Stomach (tissue), 8 donors: ENCODE measurements at regions not wholly inside any gene's neighbourhood (a gene's known extent, or its start where the extent isn't known, plus 50 kb on each side); places are given as distances from the start of the nearest gene placed in this dataset.

Source experiments
- DNase-seq, 2 donors: peaks; one replicate each; pipeline versions ENCODE4 v3.0.0 to v3.0.0-alpha.2; 2013 to 2019
- H3K27ac ChIP-seq, 5 donors: fragments of 200-600 bp in 4 of 5; sonication (generic) in 4 of 5; one replicate each; pipeline ENCODE4 v1.5.1; 2013 to 2019; ENCODE audit warnings: mild to moderate bottlenecking in 1 of 5, moderate library complexity in 1 of 5
- H3K27me3 ChIP-seq, 3 donors: fragments of 200-600 bp; sonication (generic); one replicate each; pipeline ENCODE4 v1.5.1; 2017 to 2019; ENCODE audit warnings: mixed run types in 1 of 3
- H3K36me3 ChIP-seq, 4 donors: fragments of 200-600 bp; sonication (generic); 1 replicate in 3 of 4; 2 replicates in 1 of 4; pipeline ENCODE4 v1.5.1; 2016 to 2019
- H3K4me1 ChIP-seq, 4 donors: fragments of 200-600 bp; sonication (generic); one replicate each; pipeline ENCODE4 v1.5.1; 2016 to 2019
- H3K4me3 ChIP-seq, 4 donors: fragments of 200-600 bp; sonication (generic) in 3 of 4; one replicate each; pipeline ENCODE4 v1.5.1; 2016 to 2019; ENCODE audit warnings: mild to moderate bottlenecking in 1 of 4
- H3K9me3 ChIP-seq, 4 donors: fragments of 200-600 bp; sonication (generic); one replicate each; pipeline ENCODE4 v1.5.1; 2016 to 2019
- EP300 ChIP-seq: sonication (generic); formaldehyde crosslinking; IDR thresholded peaks from one replicate; pipeline ENCODE4 v1.6.1; 2017; ENCODE audit warnings: antibody characterized with exemption
- POLR2A ChIP-seq, 4 donors: fragments of 450-650 bp; IDR thresholded peaks; one replicate each; pipeline ENCODE4 v1.6.1; 2016; ENCODE audit warnings: antibody characterized with exemption in 4 of 4, control low read depth in 2 of 4, mild to moderate bottlenecking in 1 of 4, moderate library complexity in 1 of 4
- POLR2AphosphoS5 ChIP-seq, 3 donors: sonication (generic); formaldehyde crosslinking; IDR thresholded peaks; one replicate each; pipeline ENCODE4 v1.6.1; 2016; ENCODE audit warnings: antibody characterized with exemption in 3 of 3
- WGBS, 5 donors: extraction: QIAGEN DNeasy Blood & Tissue Kit in 3 of 5; methylation state at CpG; one replicate each; pipeline versions ENCODE4 v1.1.5 to v1.1.7; 2013 to 2018; 5-methylcytosine and 5-hydroxymethylcytosine counted together
- intact Hi-C: fragments of 100-400 bp; cut with DNase I; formaldehyde crosslinking; loops from one replicate; pipeline ENCODE4 v1.15.1; 2023; ENCODE audit warnings: low total_unique reads
- TF ChIP-seq, protein P1 (sequence below), 7 experiments: fragments of 450-650 bp in 4 of 7; fragments of 200-600 bp in 3 of 7; sonication (generic) in 3 of 7; IDR thresholded peaks; one replicate each; pipeline ENCODE4 v1.5.1; 2016 to 2019; ENCODE audit warnings: antibody characterized with exemption in 7 of 7, control low read depth in 2 of 7, mild to moderate bottlenecking in 1 of 7
- donor health status: healthy with polysubstance abuse.
- donor health status: Bipolar disorder and iron deficiency.
- donor health status: healthy.

DNA sequence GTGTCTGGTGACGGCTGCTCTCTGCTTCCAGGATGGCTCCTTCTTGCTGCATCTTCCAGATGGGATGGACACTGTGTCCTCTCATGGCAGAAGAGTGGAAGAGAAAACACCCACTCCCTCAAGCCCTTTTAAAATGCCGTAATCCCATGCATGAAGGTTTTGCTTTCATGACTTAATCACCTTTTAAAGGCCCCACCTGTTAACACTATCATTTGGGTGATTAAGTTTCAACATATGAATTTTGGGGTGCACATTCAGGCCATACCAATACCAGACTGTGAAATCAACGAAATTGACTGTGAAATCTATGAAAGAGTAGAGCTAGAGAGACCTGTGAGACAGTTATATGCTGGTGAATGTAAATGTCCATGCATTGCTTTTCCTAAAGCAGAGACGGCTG lies 374.3 kb upstream of the CHD6 start:
- Histone ChIP-seq H3K27me3 (peaks cover 0 to 4% (median 0%) of the 10 kb centered on the region in 3 donors), H3K4me3 (no peak overlapping the region), H3K36me3 (no peaks in the 10 kb centered on the region), H3K9me3 (peaks cover 0 to 3% (median 0%) of the 10 kb centered on the region in 4 donors), H3K27ac (no peak overlapping the region), H3K4me1 (no peaks in the 10 kb centered on the region)
- intact Hi-C loops = no loop called here
- WGBS, 5 donors = 61 to 73% (median 70%) methylated on average over 4 of the region's 4 CpGs
- TF ChIP-seq, protein P1, sequence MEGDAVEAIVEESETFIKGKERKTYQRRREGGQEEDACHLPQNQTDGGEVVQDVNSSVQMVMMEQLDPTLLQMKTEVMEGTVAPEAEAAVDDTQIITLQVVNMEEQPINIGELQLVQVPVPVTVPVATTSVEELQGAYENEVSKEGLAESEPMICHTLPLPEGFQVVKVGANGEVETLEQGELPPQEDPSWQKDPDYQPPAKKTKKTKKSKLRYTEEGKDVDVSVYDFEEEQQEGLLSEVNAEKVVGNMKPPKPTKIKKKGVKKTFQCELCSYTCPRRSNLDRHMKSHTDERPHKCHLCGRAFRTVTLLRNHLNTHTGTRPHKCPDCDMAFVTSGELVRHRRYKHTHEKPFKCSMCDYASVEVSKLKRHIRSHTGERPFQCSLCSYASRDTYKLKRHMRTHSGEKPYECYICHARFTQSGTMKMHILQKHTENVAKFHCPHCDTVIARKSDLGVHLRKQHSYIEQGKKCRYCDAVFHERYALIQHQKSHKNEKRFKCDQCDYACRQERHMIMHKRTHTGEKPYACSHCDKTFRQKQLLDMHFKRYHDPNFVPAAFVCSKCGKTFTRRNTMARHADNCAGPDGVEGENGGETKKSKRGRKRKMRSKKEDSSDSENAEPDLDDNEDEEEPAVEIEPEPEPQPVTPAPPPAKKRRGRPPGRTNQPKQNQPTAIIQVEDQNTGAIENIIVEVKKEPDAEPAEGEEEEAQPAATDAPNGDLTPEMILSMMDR (IDR thresholded peaks at IDR 0.05) = no peak
- TF ChIP-seq POLR2AphosphoS5 (IDR thresholded peaks at IDR 0.05) (no peak), POLR2A (IDR thresholded peaks at IDR 0.05) (no peak), EP300 (no peak)
- no peak for DNase-seq

DNA sequence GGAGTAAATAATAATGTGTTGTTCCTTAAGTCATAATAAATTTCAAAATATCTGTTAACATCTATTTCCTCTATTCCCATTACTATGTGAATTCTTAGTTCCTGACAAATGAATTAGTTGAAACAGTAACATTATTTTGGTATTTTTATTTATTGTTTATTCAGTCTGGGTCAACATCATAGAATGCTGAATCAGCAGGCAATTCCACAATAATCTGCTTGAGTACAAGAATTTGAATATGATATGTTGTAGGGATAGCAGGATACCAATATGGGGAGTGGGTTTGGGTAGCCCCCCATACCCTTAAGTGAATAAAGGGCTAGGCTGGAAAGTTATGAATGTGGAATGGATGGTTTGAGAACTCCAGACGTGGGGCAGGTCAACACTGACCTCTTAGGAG lies 373.2 kb upstream of the CHD6 start:
- WGBS, 5 donors = 30 to 61% (median 51%) methylated on average over 1 of the region's 1 CpG
- Histone ChIP-seq H3K27me3 (peaks cover 0 to 4% (median 0%) of the 10 kb centered on the region in 3 donors), H3K4me1 (no peaks in the 10 kb centered on the region), H3K36me3 (no peaks in the 10 kb centered on the region), H3K4me3 (no peak overlapping the region), H3K9me3 (peaks cover 0 to 7% (median 0%) of the 10 kb centered on the region in 4 donors), H3K27ac (no peak overlapping the region)
- DNase-seq = no peak
- intact Hi-C loops = no loop called here
- no peak for TF ChIP-seq EP300
- TF ChIP-seq, protein P1 (IDR thresholded peaks at IDR 0.05) = no peak
- no peak for TF ChIP-seq POLR2A (IDR thresholded peaks at IDR 0.05)
- TF ChIP-seq POLR2AphosphoS5 (IDR thresholded peaks at IDR 0.05) = no peak

DNA sequence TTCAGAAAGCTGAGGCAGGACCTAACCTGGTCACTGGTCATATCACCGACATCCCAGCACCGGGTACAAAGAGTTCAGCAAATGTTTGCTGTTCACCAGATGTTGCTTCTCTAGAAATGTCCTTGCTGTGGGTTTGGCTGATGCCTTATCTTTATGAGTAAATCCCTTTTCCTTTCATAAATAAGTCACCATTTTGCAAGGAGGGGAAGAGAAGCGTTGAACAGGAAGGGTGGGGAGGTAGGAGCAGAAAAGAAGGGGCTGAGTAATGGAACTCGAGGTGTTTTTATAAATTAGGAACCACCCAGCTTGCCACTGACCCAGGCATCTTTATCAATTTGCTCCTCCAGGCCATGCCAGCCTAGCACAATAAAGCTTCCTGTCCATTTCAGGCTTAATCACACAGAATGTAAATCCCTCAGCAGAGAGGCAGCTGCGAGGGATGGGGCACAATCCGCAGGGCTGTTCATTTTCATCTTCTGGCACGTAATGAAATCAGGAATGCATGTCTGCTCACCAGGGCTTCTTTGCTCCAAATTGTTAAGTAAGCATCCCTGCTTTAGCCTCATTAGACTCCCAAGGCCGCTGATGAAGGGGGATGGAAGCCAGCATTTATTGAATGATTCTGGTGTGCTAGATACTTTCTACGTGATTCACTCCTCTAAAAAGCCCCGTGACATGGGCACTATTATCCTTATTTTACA lies 371.9 kb upstream of the CHD6 start:
- Histone ChIP-seq H3K27me3 (peaks cover 0 to 4% (median 0%) of the 10 kb centered on the region in 3 donors), H3K4me1 (no peaks in the 10 kb centered on the region), H3K27ac (no peak overlapping the region), H3K36me3 (no peaks in the 10 kb centered on the region), H3K4me3 (no peak overlapping the region), H3K9me3 (peaks cover 0 to 7% (median 3%) of the 10 kb centered on the region in 4 donors)
- TF ChIP-seq EP300 = no peak
- no peak for TF ChIP-seq POLR2A (IDR thresholded peaks at IDR 0.05)
- TF ChIP-seq POLR2AphosphoS5 (IDR thresholded peaks at IDR 0.05) = no peak
- TF ChIP-seq, protein P1 (IDR thresholded peaks at IDR 0.05) = no peak
- 33 to 48% (median 39%) methylated on average over 10 of the region's 10 CpGs for WGBS, 5 donors
- intact Hi-C loops = no loop called here
- DNase-seq = peak in 1 of 2 donors; percentile 40

DNA sequence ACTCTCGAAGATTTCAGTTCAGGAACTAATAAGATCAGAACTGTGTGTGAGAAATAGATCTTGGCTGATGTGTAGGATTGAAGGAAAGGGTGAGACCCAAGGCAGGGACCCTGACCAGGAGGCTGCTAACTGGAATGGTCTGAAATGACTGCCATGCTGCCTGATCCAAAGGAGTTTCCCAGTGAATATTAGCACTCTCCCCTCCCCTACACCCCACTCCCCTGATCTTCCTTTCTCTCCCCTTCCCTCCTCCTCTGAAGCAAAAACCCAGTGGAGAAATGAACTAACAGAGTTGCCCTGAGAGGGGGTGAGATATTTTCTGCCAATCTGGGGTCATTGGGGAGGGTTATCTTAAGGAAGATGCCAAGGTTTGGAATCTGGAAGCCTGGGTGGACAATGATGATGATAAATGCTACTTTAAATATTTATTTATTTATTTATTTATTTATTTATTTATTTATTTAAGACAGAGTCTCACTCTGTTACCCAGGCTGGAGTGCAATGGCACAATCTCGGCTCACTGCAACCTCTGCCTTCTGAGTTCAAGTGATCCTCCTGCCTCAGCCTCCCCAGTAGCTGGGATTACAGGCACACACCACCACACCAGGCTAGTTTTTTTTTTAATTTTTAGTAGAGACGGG lies 371.0 kb upstream of the CHD6 start:
- DNase-seq = no peak
- 74 to 84% (median 80%) methylated on average over 3 of the region's 3 CpGs for WGBS, 5 donors
- intact Hi-C loops = no loop called here
- Histone ChIP-seq H3K9me3 (peaks cover 0 to 10% (median 4%) of the 10 kb centered on the region in 4 donors), H3K36me3 (no peaks in the 10 kb centered on the region), H3K4me1 (no peaks in the 10 kb centered on the region), H3K27ac (no peak overlapping the region), H3K4me3 (no peak overlapping the region), H3K27me3 (peaks cover 0 to 4% (median 0%) of the 10 kb centered on the region in 3 donors)
- TF ChIP-seq POLR2A (IDR thresholded peaks at IDR 0.05) (no peak), POLR2AphosphoS5 (IDR thresholded peaks at IDR 0.05) (no peak), EP300 (no peak)
- TF ChIP-seq, protein P1 (IDR thresholded peaks at IDR 0.05) = no peak
